PC-9 (cell line): ENCODE measurements at regions not wholly inside any gene's neighbourhood (a gene's known extent, or its start where the extent isn't known, plus 50 kb on each side); places are given as distances from the start of the nearest gene placed in this dataset.

Experiments used
- BruUV-seq: library from RNA; stranded (reverse); fragments of 400-500 nt; replicated peaks from 2 replicates; lab custom pipeline; 2021; lab: Mats Ljungman, UMichigan
- CTCF ChIA-PET: fragments of 300-600 bp; sonication (Branson Sonifier 250); formaldehyde crosslinking; loops from one replicate; lab custom pipeline; 2022; ENCODE audit warnings: antibody characterized with exemption; lab: Charles Lee
- POLR2A ChIA-PET: fragments of 300-600 bp; sonication (Branson Sonifier 250); formaldehyde crosslinking; loops from one replicate; lab custom pipeline; 2022; ENCODE audit warnings: antibody characterized with exemption; ENCODE audit not compliant: unreplicated experiment; lab: Charles Lee
- DNase-seq, 2 experiments: peaks; one replicate each; pipeline versions ENCODE4 v3.0.0 to v3.0.0-alpha.2; 2015 to 2022; ENCODE audit warnings: mixed read lengths in 1 of 2
- H2AFZ ChIP-seq: fragments of 200-600 bp; sonication (generic); 2 replicates; pipeline ENCODE4 v1.8.1; 2017; ENCODE audit warnings: antibody characterized with exemption
- H3F3A ChIP-seq: fragments of 200-600 bp; sonication (generic); 2 replicates; pipeline ENCODE4 v1.8.1; 2017; ENCODE audit warnings: antibody characterized with exemption, mild to moderate bottlenecking, low read depth; ENCODE audit not compliant: insufficient read depth
- H3K27ac ChIP-seq: fragments of 200-600 bp; sonication (generic); 2 replicates; pipeline ENCODE4 v1.6.1; 2016; ENCODE audit warnings: mixed run types
- H3K27me3 ChIP-seq: fragments of 200-600 bp; sonication (generic); 2 replicates; pipeline ENCODE4 v1.6.1; 2016; ENCODE audit warnings: low read depth, mixed run types; ENCODE audit not compliant: insufficient read depth
- H3K36me3 ChIP-seq: fragments of 200-600 bp; sonication (generic); 2 replicates; pipeline ENCODE4 v1.6.1; 2016; ENCODE audit warnings: low read depth, mixed run types
- H3K4me1 ChIP-seq: fragments of 200-600 bp; sonication (generic); replicated peaks from 2 replicates; pipeline ENCODE4 v1.6.1; 2016; ENCODE audit warnings: mixed run types; ENCODE audit not compliant: insufficient read depth
- H3K4me2 ChIP-seq: fragments of 200-600 bp; sonication (generic); 2 replicates; pipeline ENCODE4 v1.6.1; 2017; ENCODE audit warnings: mixed run types
- H3K4me3 ChIP-seq: fragments of 200-600 bp; sonication (generic); 2 replicates; pipeline ENCODE4 v1.6.1; 2016; ENCODE audit warnings: mixed run types
- H3K79me2 ChIP-seq: fragments of 200-600 bp; sonication (generic); 2 replicates; pipeline ENCODE4 v1.6.1; 2017; ENCODE audit warnings: low read depth, mixed run types
- H3K9me2 ChIP-seq: fragments of 200-600 bp; sonication (generic); 2 replicates; pipeline ENCODE4 v1.8.1; 2017; ENCODE audit warnings: mild to moderate bottlenecking; ENCODE audit not compliant: insufficient read depth
- H3K9me3 ChIP-seq: fragments of 200-600 bp; sonication (generic); 2 replicates; pipeline ENCODE4 v1.8.1; 2016; ENCODE audit warnings: low read depth; ENCODE audit not compliant: insufficient read depth
- H4K20me1 ChIP-seq: fragments of 200-600 bp; sonication (generic); 2 replicates; pipeline ENCODE4 v1.8.1; 2017; ENCODE audit not compliant: insufficient read depth
- EZH2 ChIP-seq: fragments of 200-600 bp; sonication (generic); IDR thresholded peaks from 2 replicates; pipeline ENCODE4 v1.8.0; 2017; ENCODE audit warnings: antibody characterized with exemption, low read depth
- intact Hi-C: fragments of 100-400 bp; cut with micrococcal nuclease; formaldehyde crosslinking; loops from one replicate; pipeline ENCODE4 v1.10.0; 2022; ENCODE audit not compliant: unreplicated experiment
- TF ChIP-seq, protein P1 (sequence below): fragments of 200-600 bp; sonication (generic); conservative IDR thresholded peaks from 2 replicates; pipeline ENCODE4 v1.6.1; 2017; ENCODE audit warnings: mixed run types, antibody characterized with exemption, mild to moderate bottlenecking, moderate library complexity

DNA sequence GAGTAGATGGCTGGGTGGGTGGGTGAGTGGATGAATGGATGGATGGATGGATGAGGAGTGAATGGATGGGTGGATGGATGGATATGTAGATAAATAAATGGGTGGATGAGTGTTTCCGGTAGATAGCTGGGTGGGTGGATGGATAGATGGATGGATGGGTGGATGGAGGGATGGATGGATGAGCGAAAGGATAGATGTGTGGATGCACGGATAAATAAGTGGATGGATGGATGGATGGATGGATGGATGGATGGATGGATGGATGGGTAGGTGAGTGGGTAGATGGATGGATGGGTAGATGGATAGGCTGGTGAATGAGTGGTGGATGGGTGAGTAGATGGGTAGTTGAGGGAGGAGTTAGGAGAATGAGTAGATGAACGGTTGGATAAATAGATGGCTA lies 349.3 kb downstream of the MN1 start:
- H3K79me2 ChIP-seq, result no peaks in the 10 kb centered on the region
- no peaks in the 10 kb centered on the region for H4K20me1 ChIP-seq
- CTCF ChIA-PET, result no interaction called here
- TF ChIP-seq, protein P1, sequence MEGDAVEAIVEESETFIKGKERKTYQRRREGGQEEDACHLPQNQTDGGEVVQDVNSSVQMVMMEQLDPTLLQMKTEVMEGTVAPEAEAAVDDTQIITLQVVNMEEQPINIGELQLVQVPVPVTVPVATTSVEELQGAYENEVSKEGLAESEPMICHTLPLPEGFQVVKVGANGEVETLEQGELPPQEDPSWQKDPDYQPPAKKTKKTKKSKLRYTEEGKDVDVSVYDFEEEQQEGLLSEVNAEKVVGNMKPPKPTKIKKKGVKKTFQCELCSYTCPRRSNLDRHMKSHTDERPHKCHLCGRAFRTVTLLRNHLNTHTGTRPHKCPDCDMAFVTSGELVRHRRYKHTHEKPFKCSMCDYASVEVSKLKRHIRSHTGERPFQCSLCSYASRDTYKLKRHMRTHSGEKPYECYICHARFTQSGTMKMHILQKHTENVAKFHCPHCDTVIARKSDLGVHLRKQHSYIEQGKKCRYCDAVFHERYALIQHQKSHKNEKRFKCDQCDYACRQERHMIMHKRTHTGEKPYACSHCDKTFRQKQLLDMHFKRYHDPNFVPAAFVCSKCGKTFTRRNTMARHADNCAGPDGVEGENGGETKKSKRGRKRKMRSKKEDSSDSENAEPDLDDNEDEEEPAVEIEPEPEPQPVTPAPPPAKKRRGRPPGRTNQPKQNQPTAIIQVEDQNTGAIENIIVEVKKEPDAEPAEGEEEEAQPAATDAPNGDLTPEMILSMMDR, result no peak
- TF ChIP-seq EZH2, result no peak
- no peak overlapping the region for H3K27ac ChIP-seq
- H3K9me2 ChIP-seq, result no peaks in the 10 kb centered on the region
- H3K4me3 ChIP-seq, result no peak overlapping the region
- H3K4me2 ChIP-seq, result no peak overlapping the region
- H2AFZ ChIP-seq, result no peak overlapping the region
- no peaks in the 10 kb centered on the region for H3K36me3 ChIP-seq
- POLR2A ChIA-PET, result no interaction called here
- peak in 1 of 2 experiments; percentile 21 for DNase-seq
- BruUV-seq, result no TSS peak
- intact Hi-C loops, result no loop called here
- H3K27me3 ChIP-seq, result no peaks in the 10 kb centered on the region
- H3F3A ChIP-seq, result 0 out of 2 replicates have a peak, but pooled peaks cover 8% of the 10 kb centered on the region
- no peaks in the 10 kb centered on the region for H3K9me3 ChIP-seq
- peaks cover 10% of the 10 kb centered on the region for H3K4me1 ChIP-seq

DNA sequence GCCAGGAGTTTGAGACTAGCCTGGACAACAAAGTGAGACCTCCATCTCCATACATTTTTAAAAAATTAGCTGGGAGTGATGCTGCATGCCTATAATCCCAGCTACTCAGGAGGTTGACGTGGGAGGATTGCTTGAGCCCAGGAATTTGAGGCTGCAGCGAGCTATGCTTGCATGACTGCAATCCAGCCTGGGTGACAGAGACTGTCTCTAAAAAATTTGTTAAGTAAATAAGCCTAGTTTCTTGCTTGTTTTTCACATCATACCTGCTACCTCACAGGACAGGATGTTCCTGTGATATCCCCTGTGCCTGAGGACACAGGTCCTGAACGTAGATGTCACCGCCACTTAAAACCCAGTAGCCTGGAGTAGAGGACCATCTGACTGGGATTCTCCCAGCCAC lies 348.6 kb downstream of the MN1 start:
- H4K20me1 ChIP-seq, result no peaks in the 10 kb centered on the region
- H3K9me2 ChIP-seq, result no peaks in the 10 kb centered on the region
- no peak overlapping the region for H3K27ac ChIP-seq
- no peak overlapping the region for H2AFZ ChIP-seq
- peak in 1 of 2 experiments; percentile 30 for DNase-seq
- no peaks in the 10 kb centered on the region for H3K27me3 ChIP-seq
- no peaks in the 10 kb centered on the region for H3K9me3 ChIP-seq
- no peak for TF ChIP-seq EZH2
- TF ChIP-seq, protein P1, result no peak
- H3K36me3 ChIP-seq, result no peaks in the 10 kb centered on the region
- CTCF ChIA-PET, result no interaction called here
- no peaks in the 10 kb centered on the region for H3K79me2 ChIP-seq
- POLR2A ChIA-PET, result no interaction called here
- H3K4me2 ChIP-seq, result no peak overlapping the region
- BruUV-seq, result no TSS peak
- 0 out of 2 replicates have a peak, but pooled peaks cover 13% of the 10 kb centered on the region for H3F3A ChIP-seq
- H3K4me3 ChIP-seq, result no peak overlapping the region
- peaks cover 17% of the 10 kb centered on the region for H3K4me1 ChIP-seq
- intact Hi-C loops, result no loop called here

DNA sequence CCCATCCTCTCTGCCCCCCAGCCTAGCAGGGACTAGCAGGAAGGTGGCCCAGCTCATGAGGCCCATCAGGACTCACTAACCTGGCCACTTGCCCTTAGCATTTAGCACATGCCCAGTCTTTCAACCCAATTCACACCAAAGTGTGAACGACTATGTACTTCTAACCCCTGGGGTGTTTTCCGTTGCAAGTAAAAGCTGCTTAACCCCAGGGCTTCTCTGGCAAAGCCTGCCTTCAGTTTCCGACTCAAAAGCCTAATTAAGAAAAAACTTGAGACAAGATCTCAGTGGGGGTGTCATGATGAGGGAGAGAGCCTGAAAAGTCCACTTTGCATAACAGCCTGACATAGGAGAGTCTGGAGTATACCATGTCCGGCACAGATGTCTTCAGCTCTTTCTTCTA lies 347.8 kb downstream of the MN1 start:
- TF ChIP-seq, protein P1, result no peak
- no peak for TF ChIP-seq EZH2
- DNase-seq, result no peak
- no TSS peak for BruUV-seq
- ChIA-PET CTCF (no interaction called here), POLR2A (no interaction called here)
- Histone ChIP-seq H3K27me3 (no peaks in the 10 kb centered on the region), H3K4me1 (peaks cover 22% of the 10 kb centered on the region), H3K4me3 (no peak overlapping the region), H3K9me2 (no peaks in the 10 kb centered on the region), H3K9me3 (no peaks in the 10 kb centered on the region), H4K20me1 (no peaks in the 10 kb centered on the region), H2AFZ (no peak overlapping the region), H3K27ac (no peak overlapping the region), H3K79me2 (no peaks in the 10 kb centered on the region), H3F3A (0 out of 2 replicates have a peak, but pooled peaks cover 13% of the 10 kb centered on the region), H3K4me2 (no peak overlapping the region), H3K36me3 (no peaks in the 10 kb centered on the region)
- intact Hi-C loops, result no loop called here
